Ovary (tissue), 3 donors: ENCODE measurements at regions not wholly inside any gene's neighbourhood (a gene's known extent, or its start where the extent isn't known, plus 50 kb on each side); places are given as distances from the start of the nearest gene placed in this dataset.

Source experiments
- EP300 ChIP-seq: sonication (generic); formaldehyde crosslinking; IDR thresholded peaks from one replicate; pipeline ENCODE4 v1.6.1; 2017; ENCODE audit warnings: antibody characterized with exemption
- POLR2A ChIP-seq: fragments of 450-650 bp; IDR thresholded peaks from one replicate; pipeline ENCODE4 v1.6.1; 2017; ENCODE audit warnings: antibody characterized with exemption, mild to moderate bottlenecking, moderate library complexity
- TF ChIP-seq, protein P1 (sequence below), 3 donors: fragments of 450-650 bp in 2 of 3; fragments of 200-600 bp in 1 of 3; IDR thresholded peaks; one replicate each; pipeline versions ENCODE4 v1.5.1 to v1.8.0; 2016 to 2022; ENCODE audit warnings: antibody characterized with exemption in 3 of 3, mild to moderate bottlenecking in 1 of 3
- donor health status: DM: no; HTN: no; CAD: no.

DNA sequence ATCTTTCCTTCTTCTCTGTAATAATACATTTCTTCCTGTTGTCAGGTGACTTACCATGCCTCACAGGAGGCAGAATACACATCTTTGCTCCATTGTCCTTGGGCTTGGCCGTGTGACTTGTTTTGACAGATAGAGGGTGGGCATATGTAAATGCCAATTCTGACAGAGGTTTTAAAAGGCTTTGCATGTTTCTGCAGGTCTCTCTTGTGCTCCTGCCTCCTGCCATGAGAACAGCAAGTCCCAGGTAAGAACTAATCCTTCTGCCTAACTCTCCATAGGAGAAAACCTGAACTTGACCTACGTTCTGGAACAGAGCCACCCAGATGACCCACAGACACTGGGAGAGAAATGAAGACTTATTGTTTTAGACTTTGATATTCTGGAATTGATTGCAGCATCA is 88.7 kb upstream of the TNFSF11 start:
- TF ChIP-seq, protein P1, sequence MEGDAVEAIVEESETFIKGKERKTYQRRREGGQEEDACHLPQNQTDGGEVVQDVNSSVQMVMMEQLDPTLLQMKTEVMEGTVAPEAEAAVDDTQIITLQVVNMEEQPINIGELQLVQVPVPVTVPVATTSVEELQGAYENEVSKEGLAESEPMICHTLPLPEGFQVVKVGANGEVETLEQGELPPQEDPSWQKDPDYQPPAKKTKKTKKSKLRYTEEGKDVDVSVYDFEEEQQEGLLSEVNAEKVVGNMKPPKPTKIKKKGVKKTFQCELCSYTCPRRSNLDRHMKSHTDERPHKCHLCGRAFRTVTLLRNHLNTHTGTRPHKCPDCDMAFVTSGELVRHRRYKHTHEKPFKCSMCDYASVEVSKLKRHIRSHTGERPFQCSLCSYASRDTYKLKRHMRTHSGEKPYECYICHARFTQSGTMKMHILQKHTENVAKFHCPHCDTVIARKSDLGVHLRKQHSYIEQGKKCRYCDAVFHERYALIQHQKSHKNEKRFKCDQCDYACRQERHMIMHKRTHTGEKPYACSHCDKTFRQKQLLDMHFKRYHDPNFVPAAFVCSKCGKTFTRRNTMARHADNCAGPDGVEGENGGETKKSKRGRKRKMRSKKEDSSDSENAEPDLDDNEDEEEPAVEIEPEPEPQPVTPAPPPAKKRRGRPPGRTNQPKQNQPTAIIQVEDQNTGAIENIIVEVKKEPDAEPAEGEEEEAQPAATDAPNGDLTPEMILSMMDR (IDR thresholded peaks at IDR 0.05), result no peak
- TF ChIP-seq EP300, result no peak
- TF ChIP-seq POLR2A, result no peak
